Endothelial cell of umbilical vein (primary cell): ENCODE measurements at regions not wholly inside any gene's neighbourhood (a gene's known extent, or its start where the extent isn't known, plus 50 kb on each side); places are given as distances from the start of the nearest gene placed in this dataset.

ENCODE experiments used
- CTCF ChIP-seq, 2 donors: IDR thresholded peaks; 1 replicate in 1 of 2; 2 replicates in 1 of 2; pipeline ENCODE4 v1.5.1; 2011; ENCODE audit warnings: low read length in 2 of 2, mild to moderate bottlenecking in 2 of 2, moderate library complexity in 2 of 2, control low read depth in 1 of 2, inconsistent platforms in 1 of 2, low read depth in 1 of 2; ENCODE audit not compliant: insufficient read depth in 1 of 2; ENCODE audit errors: extremely low read depth in 1 of 2
- EZH2 ChIP-seq: IDR thresholded peaks from 2 replicates; pipeline ENCODE4 v1.6.1; 2012; ENCODE audit warnings: borderline replicate concordance, low read depth, mild to moderate bottlenecking, moderate library complexity, low read length, inconsistent platforms; ENCODE audit not compliant: severe bottlenecking
- POLR2A ChIP-seq: IDR thresholded peaks from 2 replicates; pipeline ENCODE4 v1.6.1; 2012; ENCODE audit warnings: low read depth, mild to moderate bottlenecking, control low read depth, low read length
- POLR2AphosphoS5 ChIP-seq: IDR thresholded peaks from 2 replicates; pipeline ENCODE4 v1.6.1; 2012; ENCODE audit warnings: low read depth, mild to moderate bottlenecking, control low read depth, low read length, moderate library complexity; ENCODE audit not compliant: insufficient read depth

GRCh38 chr13:109636736-109637135 lies 149.6 kb downstream of the IRS2 start:
- TF ChIP-seq CTCF (IDR thresholded peaks at IDR 0.05; ENCODE audit: extremely low read depth in 1 of 2, insufficient read depth in 1 of 2, low read depth in 1 of 2, low read length in 2 of 2) (no peak), POLR2A (no peak), POLR2AphosphoS5 (no peak), EZH2 (no peak)
